GM12891 (cell line): ENCODE measurements at regions not wholly inside any gene's neighbourhood (a gene's known extent, or its start where the extent isn't known, plus 50 kb on each side); places are given as distances from the start of the nearest gene placed in this dataset.

Source experiments
- POLR2A ChIP-seq: IDR thresholded peaks from 2 replicates; pipeline ENCODE4 v1.6.1; 2011; ENCODE audit warnings: low read depth, low read length, control low read depth
- POLR2AphosphoS5 ChIP-seq: IDR thresholded peaks from 2 replicates; pipeline ENCODE4 v1.6.1; 2011; ENCODE audit warnings: low read depth, low read length, control low read depth

DNA sequence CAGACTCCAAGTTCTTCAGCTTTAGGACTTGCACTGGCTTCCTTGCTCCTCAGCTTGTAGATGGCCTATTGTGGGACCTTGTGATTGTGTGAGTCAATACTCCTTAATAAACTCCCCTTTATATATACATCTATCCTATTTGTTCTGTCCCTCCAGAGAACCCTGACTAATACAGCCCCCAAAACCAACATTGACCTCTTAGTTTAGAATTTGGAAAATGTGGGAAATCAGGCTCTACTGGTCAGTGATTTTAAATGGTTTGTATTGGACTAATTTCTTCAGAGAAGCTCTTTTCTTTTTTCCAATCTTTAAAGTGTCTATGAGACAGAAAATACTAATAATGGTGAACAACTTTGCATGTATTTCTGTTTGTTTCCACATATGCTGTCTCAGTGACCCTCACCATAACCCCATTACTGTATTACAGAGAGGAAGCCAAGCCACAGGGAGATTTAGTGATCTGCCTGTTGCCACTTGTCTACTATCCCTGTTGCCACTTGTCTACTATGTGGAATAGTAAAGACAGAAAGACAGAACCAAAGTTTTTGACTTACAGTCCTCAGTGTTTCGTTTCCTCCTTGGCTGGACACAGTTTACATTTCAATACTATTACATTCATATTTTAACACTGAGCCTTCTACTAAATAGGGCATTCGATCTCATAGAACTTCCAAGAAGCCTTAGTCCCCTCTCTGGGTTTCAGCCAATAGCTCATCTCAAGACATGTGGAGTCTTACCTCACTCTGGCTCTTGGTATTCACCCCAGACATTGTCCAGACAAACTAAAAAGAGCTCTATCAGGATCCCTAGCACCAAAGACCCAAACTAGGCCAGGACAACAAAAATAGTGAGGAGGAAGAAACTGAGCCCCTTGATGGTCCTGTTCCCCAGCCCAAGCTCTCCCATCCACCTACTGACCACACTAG lies 121.0 kb downstream of the AKR1D1 start:
- TF ChIP-seq POLR2A = no peak
- no peak for TF ChIP-seq POLR2AphosphoS5
